SK-N-SH treated with all-trans-retinoic acid at 6 μM for 48 hours (cell line): ENCODE measurements at regions not wholly inside any gene's neighbourhood (a gene's known extent, or its start where the extent isn't known, plus 50 kb on each side); places are given as distances from the start of the nearest gene placed in this dataset.

ENCODE experiments used
- CREB5 ChIP-seq: fragments of 250-450 bp; sonication (Bioruptor Pico); IDR thresholded peaks from 2 replicates; pipeline ENCODE4 v1.5.1; 2020; ENCODE audit warnings: low read depth, mild to moderate bottlenecking, moderate library complexity
- POU6F1 ChIP-seq: fragments of 250-450 bp; sonication (Bioruptor Pico); IDR thresholded peaks from 2 replicates; pipeline ENCODE4 v1.8.0; 2021; ENCODE audit warnings: low read depth, mild to moderate bottlenecking, moderate library complexity, borderline replicate concordance
- TCF4 ChIP-seq: fragments of 250-450 bp; sonication (Bioruptor Pico); IDR thresholded peaks from 2 replicates; pipeline ENCODE4 v1.8.0; 2021; ENCODE audit warnings: mild to moderate bottlenecking, moderate library complexity, borderline replicate concordance
- TSHZ2 ChIP-seq: fragments of 250-450 bp; sonication (Bioruptor Pico); IDR thresholded peaks from 2 replicates; pipeline ENCODE4 v1.5.0; 2020; ENCODE audit warnings: mild to moderate bottlenecking, moderate library complexity
- ZC3H10 ChIP-seq: fragments of 250-450 bp; sonication (Bioruptor Pico); IDR thresholded peaks from 2 replicates; pipeline ENCODE4 v1.5.1; 2021; ENCODE audit warnings: mild to moderate bottlenecking, moderate library complexity
- ZFP3 ChIP-seq: fragments of 250-450 bp; sonication (Bioruptor Pico); IDR thresholded peaks from 2 replicates; pipeline ENCODE4 v1.5.0; 2020; ENCODE audit warnings: mild to moderate bottlenecking, moderate library complexity
- ZNF70 ChIP-seq: fragments of 450-650 bp; formaldehyde crosslinking; IDR thresholded peaks from 2 replicates; pipeline ENCODE4 v1.5.0; 2020; ENCODE audit warnings: mild to moderate bottlenecking, moderate library complexity
- ZNF8 ChIP-seq: fragments of 450-650 bp; formaldehyde crosslinking; IDR thresholded peaks from 2 replicates; pipeline ENCODE4 v1.5.0; 2020; ENCODE audit warnings: mild to moderate bottlenecking, moderate library complexity

GRCh38 chr20:20832715-20833114 lies 120.3 kb upstream of the RALGAPA2 start:
- TF ChIP-seq ZC3H10 (CRISPR knock-in tag) (no peak), TSHZ2 (no peak), ZFP3 (CRISPR knock-in tag) (no peak), CREB5 (CRISPR knock-in tag) (no peak), ZNF70 (CRISPR knock-in tag) (no peak), POU6F1 (CRISPR knock-in tag) (no peak), ZNF8 (no peak), TCF4 (CRISPR knock-in tag) (no peak)
